NCI-H2227 (cell line): ENCODE measurements at regions not wholly inside any gene's neighbourhood (a gene's known extent, or its start where the extent isn't known, plus 50 kb on each side); places are given as distances from the start of the nearest gene placed in this dataset.

Experiments used
- DNase-seq: peaks from one replicate; lab custom pipeline; 2025; ENCODE audit not compliant: unreplicated experiment; lab: John Stamatoyannopoulos, UW

- DNase-seq = no peak
These were observed 75.5 kb downstream of the HMX1 start for GRCh38 chr4:8796096-8796495.

GRCh38 chr4:8795140-8795539 is 76.5 kb downstream of the HMX1 start:
- no peak for DNase-seq

GRCh38 chr4:8794491-8794890 is 77.1 kb downstream of the HMX1 start:
- DNase-seq = no peak

DNA sequence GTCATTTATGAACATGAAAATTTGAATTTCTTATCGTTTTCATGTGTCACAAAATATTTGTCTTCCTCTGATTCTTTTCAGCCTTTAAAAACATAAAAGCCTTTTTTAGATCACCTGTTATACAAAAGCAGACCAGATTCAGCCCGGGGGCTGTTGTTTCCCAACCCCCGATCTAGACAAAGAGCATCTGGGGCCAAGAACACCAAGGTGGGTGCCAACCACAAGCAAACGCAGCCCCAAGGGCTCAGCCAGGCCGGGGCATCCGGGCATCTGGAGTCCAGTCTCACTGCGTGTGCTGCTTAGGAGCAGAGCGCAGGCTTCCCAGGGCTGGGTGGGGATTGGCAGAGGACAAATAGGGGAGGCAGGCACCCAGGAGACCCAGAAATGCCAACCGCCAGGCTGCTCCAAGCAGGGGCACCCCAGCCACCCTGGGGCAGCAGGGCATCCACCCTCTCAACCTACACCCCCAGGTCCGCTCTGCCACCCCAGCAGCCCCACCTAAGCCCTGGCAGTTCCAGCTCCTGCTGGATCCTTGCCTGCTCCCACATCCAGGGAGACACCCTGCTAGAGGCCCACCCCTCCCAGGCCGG is 78.0 kb downstream of the HMX1 start:
- no peak for DNase-seq

GRCh38 chr4:8792491-8792890 is 79.1 kb downstream of the HMX1 start:
- no peak for DNase-seq

GRCh38 chr4:8791609-8792008 is 80.0 kb downstream of the HMX1 start:
- DNase-seq = no peak

DNA sequence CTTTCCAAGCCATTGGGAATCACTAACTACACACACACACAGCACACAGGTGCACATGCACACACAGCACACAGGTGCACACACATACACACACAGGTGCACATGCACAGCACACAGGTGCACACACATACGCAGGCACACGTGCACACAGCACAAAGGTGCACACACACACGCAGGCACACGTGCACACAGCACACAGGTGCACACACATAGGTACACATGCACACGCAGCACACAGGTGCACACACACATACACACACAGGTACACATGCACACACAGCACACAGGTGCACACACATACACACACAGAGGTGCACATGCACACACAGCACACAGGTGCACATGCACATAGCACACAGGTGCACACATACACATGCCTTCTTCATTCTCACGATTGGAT is 80.9 kb downstream of the HMX1 start:
- DNase-seq = no peak

GRCh38 chr4:8788174-8788573 is 83.5 kb downstream of the HMX1 start:
- DNase-seq = no peak

GRCh38 chr4:8786166-8786565 is 85.5 kb downstream of the HMX1 start:
- no peak for DNase-seq

DNA sequence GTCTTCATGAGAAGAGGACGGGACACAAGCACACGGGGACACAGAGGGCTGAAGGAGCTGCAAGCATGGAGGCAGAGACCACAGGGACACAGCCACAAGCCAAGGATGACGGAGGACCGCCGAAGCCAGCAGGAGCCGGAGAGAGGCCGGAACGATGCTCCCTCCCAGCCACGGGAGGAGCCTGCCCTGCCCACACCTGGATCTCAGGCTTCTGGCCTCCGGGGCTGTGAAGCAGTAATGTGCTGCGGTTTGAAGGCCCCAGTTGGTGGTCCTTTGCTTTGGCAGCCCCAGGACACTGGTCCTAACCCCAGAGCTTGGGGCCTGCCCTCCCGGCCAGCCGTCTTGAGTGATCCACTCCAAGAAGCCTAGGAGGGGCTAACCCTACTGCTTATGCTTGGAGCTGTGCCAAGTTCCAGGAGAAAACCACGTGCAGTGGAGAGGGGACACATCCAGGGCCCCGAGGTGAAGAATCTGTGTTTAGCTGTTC is 85.9 kb downstream of the HMX1 start:
- no peak for DNase-seq

GRCh38 chr4:8783736-8784135 is 87.9 kb downstream of the HMX1 start:
- no peak for DNase-seq

DNA sequence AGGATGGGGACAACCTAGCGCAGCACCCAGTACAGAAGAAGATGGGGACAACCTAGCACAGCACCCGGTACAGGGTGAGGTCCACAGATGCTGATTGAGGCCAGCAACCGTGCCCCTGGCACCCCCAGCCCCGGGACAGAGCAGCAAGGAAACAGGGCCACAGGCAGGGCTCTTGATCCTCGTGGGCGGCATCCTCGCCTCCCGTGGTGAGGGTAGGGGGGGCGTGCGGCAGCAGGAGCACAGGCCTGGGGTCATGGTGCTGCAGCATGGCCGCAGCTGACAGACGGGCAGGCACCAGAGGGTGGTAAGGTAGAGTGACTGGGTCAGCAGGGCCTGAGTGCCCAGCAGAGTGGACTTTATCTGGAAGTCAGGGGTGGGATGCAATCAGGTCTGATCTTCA is 89.5 kb downstream of the HMX1 start:
- no peak for DNase-seq

GRCh38 chr4:8781641-8782040 is 90.0 kb downstream of the HMX1 start:
- DNase-seq = no peak

GRCh38 chr4:8780596-8781368 is 90.9 kb downstream of the HMX1 start:
- DNase-seq = no peak

DNA sequence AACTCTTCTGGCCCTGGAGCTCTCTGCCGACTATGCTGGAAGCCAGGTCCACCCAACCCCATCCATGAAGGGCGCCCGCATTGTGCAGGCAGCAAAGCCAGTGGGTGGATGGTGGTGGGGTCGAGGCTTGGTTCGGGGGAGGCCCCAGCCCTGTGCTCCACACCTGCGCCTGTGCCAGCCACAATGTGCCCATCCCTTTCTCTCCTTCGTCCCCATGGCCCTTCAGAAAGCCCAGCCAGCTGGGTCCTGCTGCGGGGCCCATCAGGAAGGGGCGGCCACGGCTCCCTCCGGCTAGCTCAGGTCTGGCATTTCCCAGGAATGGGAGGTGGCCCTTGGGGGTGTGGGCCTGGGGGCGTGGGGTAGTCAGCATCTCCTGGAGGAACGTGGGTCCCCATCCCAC is 91.6 kb downstream of the HMX1 start:
- DNase-seq = no peak

- DNase-seq = no peak
These were observed 92.1 kb downstream of the HMX1 start for GRCh38 chr4:8779490-8779932.

- DNase-seq = no peak
These were observed 92.9 kb downstream of the HMX1 start for GRCh38 chr4:8778760-8779159.

GRCh38 chr4:8778291-8778690 is 93.3 kb downstream of the HMX1 start:
- no peak for DNase-seq

DNA sequence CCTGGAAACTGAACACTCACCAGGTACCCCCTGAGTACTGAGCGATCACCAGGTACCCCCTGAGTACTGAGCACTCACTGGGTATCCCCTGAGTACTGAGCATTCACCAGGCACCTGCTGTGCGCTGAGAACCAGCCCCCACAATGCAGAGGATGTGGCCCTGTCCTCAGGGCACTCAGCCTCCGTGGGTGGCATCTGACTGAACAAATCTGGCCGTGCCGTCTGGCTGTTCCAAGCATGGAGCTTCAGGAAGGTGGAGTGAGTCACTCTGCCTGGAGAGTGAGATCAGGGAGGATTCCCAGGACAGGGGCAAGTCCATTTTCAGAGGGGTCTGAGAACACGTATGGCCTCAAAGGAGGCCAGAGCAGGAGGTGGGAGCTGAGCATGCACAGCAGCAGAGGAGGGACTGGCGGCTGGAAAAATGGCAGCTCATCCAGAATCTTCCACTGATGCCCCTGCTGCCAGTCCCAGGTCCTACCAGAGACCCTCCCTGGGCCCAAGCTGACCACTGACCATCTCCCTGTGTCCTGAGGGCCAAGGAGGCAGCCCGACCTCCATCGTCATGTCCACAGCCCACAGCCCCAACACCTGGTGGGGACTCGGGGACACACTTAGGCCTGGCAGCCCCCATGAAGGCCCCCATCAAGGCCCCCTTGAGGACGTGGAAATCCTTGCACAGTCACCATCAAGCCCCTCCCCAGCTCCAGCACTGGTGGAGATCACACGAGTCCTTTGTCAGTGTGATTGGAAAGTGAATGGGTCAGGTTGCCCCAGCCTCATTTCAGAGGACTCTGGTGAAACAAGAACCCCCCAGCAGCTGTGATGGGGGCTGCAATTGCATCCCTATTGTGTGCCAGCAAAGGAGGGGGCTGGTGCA is 94.1 kb downstream of the HMX1 start:
- no peak for DNase-seq

GRCh38 chr4:8776366-8776765 is 95.3 kb downstream of the HMX1 start:
- no peak for DNase-seq

- no peak for DNase-seq
These were observed 95.8 kb downstream of the HMX1 start for GRCh38 chr4:8775751-8776355.
